WI38 (cell line): ENCODE measurements at regions not wholly inside any gene's neighbourhood (a gene's known extent, or its start where the extent isn't known, plus 50 kb on each side); places are given as distances from the start of the nearest gene placed in this dataset.

ENCODE experiments used
- H3K4me3 ChIP-seq: 2 replicates; pipeline ENCODE4 v1.5.1; 2011; ENCODE audit warnings: low read depth, mild to moderate bottlenecking, control low read depth, low read length
- TF ChIP-seq, protein P1 (sequence below): IDR thresholded peaks from 2 replicates; pipeline ENCODE4 v1.5.1; 2012; ENCODE audit warnings: low read depth, mild to moderate bottlenecking, control low read depth, low read length

DNA sequence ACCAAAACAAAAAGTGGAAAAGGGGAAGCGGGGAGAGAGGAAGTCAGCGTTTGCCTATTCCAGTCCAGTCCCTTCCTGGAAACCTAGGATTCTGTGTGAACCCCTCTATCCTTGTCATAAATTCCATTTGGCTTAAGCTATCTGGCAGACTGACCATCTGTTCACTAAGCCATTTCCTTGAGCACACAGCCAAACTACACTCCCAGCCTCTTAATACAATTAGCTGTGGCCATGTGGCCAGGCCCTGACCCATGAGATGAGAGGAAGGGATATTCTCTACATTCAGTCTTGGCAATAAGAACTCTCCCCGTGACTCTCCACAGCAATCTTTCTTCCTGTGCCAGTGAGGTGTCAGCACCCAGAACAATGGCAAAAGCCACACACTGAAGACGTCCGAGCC lies 424.8 kb downstream of the TLE1 start:
- TF ChIP-seq, protein P1, sequence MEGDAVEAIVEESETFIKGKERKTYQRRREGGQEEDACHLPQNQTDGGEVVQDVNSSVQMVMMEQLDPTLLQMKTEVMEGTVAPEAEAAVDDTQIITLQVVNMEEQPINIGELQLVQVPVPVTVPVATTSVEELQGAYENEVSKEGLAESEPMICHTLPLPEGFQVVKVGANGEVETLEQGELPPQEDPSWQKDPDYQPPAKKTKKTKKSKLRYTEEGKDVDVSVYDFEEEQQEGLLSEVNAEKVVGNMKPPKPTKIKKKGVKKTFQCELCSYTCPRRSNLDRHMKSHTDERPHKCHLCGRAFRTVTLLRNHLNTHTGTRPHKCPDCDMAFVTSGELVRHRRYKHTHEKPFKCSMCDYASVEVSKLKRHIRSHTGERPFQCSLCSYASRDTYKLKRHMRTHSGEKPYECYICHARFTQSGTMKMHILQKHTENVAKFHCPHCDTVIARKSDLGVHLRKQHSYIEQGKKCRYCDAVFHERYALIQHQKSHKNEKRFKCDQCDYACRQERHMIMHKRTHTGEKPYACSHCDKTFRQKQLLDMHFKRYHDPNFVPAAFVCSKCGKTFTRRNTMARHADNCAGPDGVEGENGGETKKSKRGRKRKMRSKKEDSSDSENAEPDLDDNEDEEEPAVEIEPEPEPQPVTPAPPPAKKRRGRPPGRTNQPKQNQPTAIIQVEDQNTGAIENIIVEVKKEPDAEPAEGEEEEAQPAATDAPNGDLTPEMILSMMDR: no peak
- H3K4me3 ChIP-seq: no peak overlapping the region

DNA sequence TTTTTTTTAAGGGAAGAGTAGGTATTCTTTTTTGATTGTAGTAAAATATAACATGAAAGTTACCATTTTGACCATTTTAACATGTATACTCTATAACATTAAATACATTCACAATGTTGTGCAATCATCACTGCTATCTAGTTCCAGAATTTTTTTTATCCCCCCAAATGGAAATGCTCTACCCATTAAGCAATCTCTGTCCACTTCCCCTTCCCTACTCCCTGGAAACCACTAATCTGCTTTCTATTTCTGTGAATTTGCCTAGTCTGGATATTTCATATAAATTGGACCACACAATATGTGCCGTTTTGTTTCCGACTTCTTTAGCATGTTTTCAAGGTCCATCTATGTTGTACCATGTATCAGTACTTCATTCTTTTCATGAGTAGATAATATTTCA lies 429.5 kb downstream of the TLE1 start:
- TF ChIP-seq, protein P1: no peak
- H3K4me3 ChIP-seq: no peak overlapping the region

DNA sequence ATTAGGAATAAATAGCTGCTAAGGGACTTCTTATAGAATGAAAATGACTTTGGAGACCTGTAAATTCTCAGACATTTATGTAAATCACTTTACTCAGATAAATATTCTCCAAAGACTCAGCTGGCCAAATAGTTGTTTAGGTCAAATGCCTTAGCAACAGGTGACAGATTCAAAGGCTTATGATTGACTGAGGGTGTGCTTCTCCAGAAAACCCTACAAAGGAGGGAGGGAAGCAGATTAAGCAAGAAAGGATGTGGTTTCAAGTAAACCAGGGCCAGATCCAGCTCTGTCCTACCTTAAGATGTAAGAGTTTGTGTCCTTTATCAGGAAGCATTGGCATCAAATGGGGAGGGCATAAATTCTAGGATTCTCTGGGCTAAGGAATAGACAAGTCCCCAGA lies 433.0 kb downstream of the TLE1 start:
- TF ChIP-seq, protein P1: no peak
- no peak overlapping the region for H3K4me3 ChIP-seq

DNA sequence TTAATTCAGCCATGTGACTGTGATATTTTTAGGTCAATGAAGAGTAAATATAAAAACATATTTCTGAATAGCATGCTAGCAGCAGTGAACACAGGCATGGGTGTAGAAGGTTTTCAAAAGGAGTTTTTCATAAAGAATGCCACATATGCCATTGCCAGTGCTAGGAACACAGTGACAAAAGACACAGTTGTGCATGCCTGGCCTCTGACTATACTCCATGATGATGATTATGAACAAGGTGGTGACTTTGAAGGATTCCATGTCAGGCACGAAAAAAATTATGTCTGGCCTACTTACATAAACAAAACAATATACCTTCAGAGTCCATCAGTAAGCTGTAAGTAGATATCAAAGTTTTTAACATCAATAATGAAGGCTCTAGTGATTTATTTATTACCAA lies 438.7 kb downstream of the TLE1 start:
- TF ChIP-seq, protein P1: no peak
- H3K4me3 ChIP-seq: no peak overlapping the region

DNA sequence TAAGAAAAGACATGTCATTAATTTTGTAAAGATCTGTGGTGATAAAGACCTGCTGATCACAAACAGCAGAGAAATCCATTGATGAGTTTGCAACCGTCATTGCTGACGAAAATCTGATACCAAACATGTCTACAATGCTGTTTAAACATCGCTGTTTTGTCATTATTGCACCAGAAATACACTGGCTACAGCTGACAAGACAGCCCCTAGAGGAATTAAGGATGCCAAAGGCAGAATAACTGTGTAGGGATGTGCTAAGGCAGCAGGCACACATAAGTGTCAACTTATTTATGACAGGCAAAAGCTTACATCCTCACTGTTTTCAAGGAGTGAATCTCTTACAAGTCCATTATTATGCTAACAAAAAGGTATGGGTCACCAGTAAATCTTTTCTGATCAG lies 439.3 kb downstream of the TLE1 start:
- H3K4me3 ChIP-seq: no peak overlapping the region
- TF ChIP-seq, protein P1: no peak

DNA sequence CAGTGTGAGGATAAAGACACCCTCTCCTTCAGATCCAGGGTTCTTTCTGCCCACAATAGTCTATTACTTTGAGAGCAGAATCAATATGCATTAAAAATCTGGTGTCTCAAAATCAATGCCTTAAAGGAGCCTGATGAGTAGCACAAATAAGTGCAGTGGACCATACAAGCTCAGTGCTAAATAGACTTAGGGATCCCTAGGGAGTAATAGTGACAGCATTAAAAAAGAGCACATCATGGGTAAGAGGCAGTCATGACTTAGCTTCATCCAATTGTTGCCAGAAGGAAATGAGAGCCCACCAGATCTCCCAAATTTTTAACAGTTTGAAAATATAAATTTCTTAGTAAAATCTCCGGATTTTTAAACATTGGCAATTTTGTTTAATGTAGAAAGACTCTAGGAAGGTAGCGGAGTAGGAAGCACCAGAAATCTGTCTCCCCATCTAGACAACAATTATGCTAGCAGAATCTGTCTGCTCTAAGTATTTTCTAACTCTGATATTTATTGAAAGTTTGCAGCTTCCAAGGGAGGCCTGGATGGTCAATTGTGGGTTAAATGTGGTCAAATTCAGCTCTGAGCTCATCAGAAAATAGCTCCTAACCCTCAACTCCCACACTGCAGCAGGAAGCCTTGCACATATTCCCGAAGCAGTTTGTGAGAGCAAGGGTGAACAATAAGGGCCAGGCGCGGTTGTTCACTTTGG lies 443.9 kb downstream of the TLE1 start:
- TF ChIP-seq, protein P1: no peak
- H3K4me3 ChIP-seq: no peak overlapping the region

DNA sequence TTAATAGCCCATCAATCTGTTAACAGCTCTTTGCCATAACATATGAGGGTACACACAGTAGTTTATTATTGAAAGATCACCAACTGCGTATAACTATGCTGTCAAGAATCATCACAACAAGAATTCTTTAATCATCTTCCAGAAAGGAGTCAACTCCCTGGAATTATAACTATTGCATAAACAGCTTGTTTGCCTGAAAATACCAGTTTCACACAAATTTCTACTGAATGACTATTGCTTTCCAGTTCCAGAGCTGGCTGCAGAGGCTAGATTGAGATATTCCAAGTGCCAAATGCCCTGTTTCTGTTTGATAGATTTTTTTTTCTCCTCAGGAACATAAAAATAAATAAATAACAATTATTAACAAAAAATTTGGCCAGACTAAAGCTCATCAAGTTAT lies 444.7 kb downstream of the TLE1 start:
- TF ChIP-seq, protein P1: no peak
- no peak overlapping the region for H3K4me3 ChIP-seq
